ENCODE measurements at regions not wholly inside any gene's neighbourhood (a gene's known extent, or its start where the extent isn't known, plus 50 kb on each side); places are given as distances from the start of the nearest gene placed in this dataset.

- ChIA-PET POLR2A (no interaction called here), RAD21 (ENCODE audit: low non-redundant PET in 1 of 2, low total read pairs in 2 of 2, uncharacterized antibody in 2 of 2, unreplicated experiment in 2 of 2) (no interaction called here), CTCF (no interaction called here)
- TF ChIP-seq EZH2 (IDR thresholded peaks at IDR 0.05) (no peak), FOSL1 (IDR thresholded peaks at IDR 0.05; ENCODE audit: low read depth) (no peak), ZNF274 (IDR thresholded peaks at IDR 0.05; ENCODE audit: low read depth, low read length) (no peak), YY1 (IDR thresholded peaks at IDR 0.05; ENCODE audit: extremely low read depth, insufficient replicate concordance, low read depth, low read length) (no peak), CEBPB (IDR thresholded peaks at IDR 0.05; ENCODE audit: low read depth) (no peak), JUND (IDR thresholded peaks at IDR 0.05) (no peak), CTCF (IDR thresholded peaks at IDR 0.05 in 2 of 3, conservative IDR thresholded peaks at IDR 0.05 in 1 of 3; ENCODE audit: borderline replicate concordance in 1 of 3, insufficient read depth in 1 of 3, low read depth in 2 of 3, low read length in 2 of 3) (no peak), ELF1 (IDR thresholded peaks at IDR 0.05; ENCODE audit: borderline replicate concordance, low read depth) (no peak), ZFX (IDR thresholded peaks at IDR 0.05) (no peak)
- no peak for DNase-seq (ENCODE audit: low read depth, low spot score)
- intact Hi-C loops (cut with micrococcal nuclease) = no loop called here
- Histone ChIP-seq H3K27ac (ENCODE audit: low read depth, low read length) (no peak overlapping the region), H3K4me3 (replicated peaks in 1 of 2; ENCODE audit: low read depth in 1 of 2, low read length in 2 of 2) (no peak overlapping the region), H4K20me1 (ENCODE audit: insufficient read depth) (no peaks in the 10 kb centered on the region), H3K4me1 (ENCODE audit: control insufficient read depth in 1 of 2, insufficient read depth in 2 of 2, low read length in 2 of 2) (no peaks in the 10 kb centered on the region), H3K36me3 (ENCODE audit: control insufficient read depth in 1 of 2, insufficient read depth in 2 of 2, low read length in 2 of 2) (no peaks in the 10 kb centered on the region), H3K9ac (ENCODE audit: low read length) (no peak overlapping the region), H3K4me2 (ENCODE audit: low read length) (no peak overlapping the region), H3K79me2 (ENCODE audit: insufficient read depth, low read length) (no peaks in the 10 kb centered on the region), H3K9me2 (ENCODE audit: insufficient read depth) (no peaks in the 10 kb centered on the region), H2AFZ (ENCODE audit: low read depth, low read length, poor library complexity, severe bottlenecking) (no peak overlapping the region), H3K27me3 (ENCODE audit: insufficient read depth, low read length) (no peaks in the 10 kb centered on the region), H3K9me3 (ENCODE audit: control insufficient read depth in 1 of 2, insufficient read depth in 1 of 2, low read depth in 1 of 2, low read length in 2 of 2) (no peaks in the 10 kb centered on the region)
- BruUV-seq (replicated peaks) = no TSS peak
- ATAC-seq = no peak
These were observed 336.1 kb upstream of the POU3F2 start for GRCh38 chr6:98498144-98498775.

- POLR2A ChIA-PET = no interaction called here
These were observed 335.5 kb upstream of the POU3F2 start for GRCh38 chr6:98498866-98499265.

More at GRCh38 chr6:98498866-98499265, 335.5 kb upstream of the POU3F2 start:
- Histone ChIP-seq H3K9me3 (ENCODE audit: control insufficient read depth in 1 of 2, insufficient read depth in 1 of 2, low read depth in 1 of 2, low read length in 2 of 2) (no peaks in the 10 kb centered on the region), H3K27ac (ENCODE audit: low read depth, low read length) (no peak overlapping the region), H2AFZ (ENCODE audit: low read depth, low read length, poor library complexity, severe bottlenecking) (no peak overlapping the region), H3K9me2 (ENCODE audit: insufficient read depth) (no peaks in the 10 kb centered on the region), H3K4me3 (replicated peaks in 1 of 2; ENCODE audit: low read depth in 1 of 2, low read length in 2 of 2) (no peak overlapping the region), H3K4me1 (ENCODE audit: control insufficient read depth in 1 of 2, insufficient read depth in 2 of 2, low read length in 2 of 2) (no peaks in the 10 kb centered on the region), H3K79me2 (ENCODE audit: insufficient read depth, low read length) (no peaks in the 10 kb centered on the region), H3K9ac (ENCODE audit: low read length) (no peak overlapping the region), H4K20me1 (ENCODE audit: insufficient read depth) (no peaks in the 10 kb centered on the region), H3K36me3 (ENCODE audit: control insufficient read depth in 1 of 2, insufficient read depth in 2 of 2, low read length in 2 of 2) (no peaks in the 10 kb centered on the region), H3K27me3 (ENCODE audit: insufficient read depth, low read length) (no peaks in the 10 kb centered on the region), H3K4me2 (ENCODE audit: low read length) (no peak overlapping the region)
- TF ChIP-seq ZNF274 (IDR thresholded peaks at IDR 0.05; ENCODE audit: low read depth, low read length) (no peak), TCF7L2 (IDR thresholded peaks at IDR 0.05; ENCODE audit: borderline replicate concordance, extremely low read depth, insufficient read depth, insufficient read length) (no peak), MAX (IDR thresholded peaks at IDR 0.05) (no peak), EZH2phosphoT487 (IDR thresholded peaks at IDR 0.05; ENCODE audit: borderline replicate concordance) (no peak), SRF (IDR thresholded peaks at IDR 0.05; ENCODE audit: low read depth) (no peak), SP1 (IDR thresholded peaks at IDR 0.05; ENCODE audit: low read depth) (no peak), ZFX (IDR thresholded peaks at IDR 0.05) (no peak), CTCF (IDR thresholded peaks at IDR 0.05 in 2 of 3, conservative IDR thresholded peaks at IDR 0.05 in 1 of 3; ENCODE audit: borderline replicate concordance in 1 of 3, insufficient read depth in 1 of 3, low read depth in 2 of 3, low read length in 2 of 3) (no peak)
- intact Hi-C loops (cut with micrococcal nuclease) = no loop called here
- ChIA-PET RAD21 (ENCODE audit: low non-redundant PET in 1 of 2, low total read pairs in 2 of 2, uncharacterized antibody in 2 of 2, unreplicated experiment in 2 of 2) (no interaction called here), CTCF (no interaction called here)
- no TSS peak for BruUV-seq (replicated peaks)
- ATAC-seq (no peak), DNase-seq (ENCODE audit: low read depth, low spot score) (no peak)

Data from HCT116 (cell line).